ENCODE measurements at regions not wholly inside any gene's neighbourhood (a gene's known extent, or its start where the extent isn't known, plus 50 kb on each side); places are given as distances from the start of the nearest gene placed in this dataset.

GRCh38 chr3:3556078-3556477 lies 243.2 kb upstream of the LRRN1 start:
- no peak for TF ChIP-seq YY1 (IDR thresholded peaks at IDR 0.05; ENCODE audit: insufficient read depth, insufficient read length)
- no peak for TF ChIP-seq ZNF274 (IDR thresholded peaks at IDR 0.05; ENCODE audit: low read depth, low read length)
- no peak for TF ChIP-seq SUZ12 (IDR thresholded peaks at IDR 0.05; ENCODE audit: extremely low read depth, insufficient read depth, insufficient read length)
